GM12878 (cell line): ENCODE measurements at regions not wholly inside any gene's neighbourhood (a gene's known extent, or its start where the extent isn't known, plus 50 kb on each side); places are given as distances from the start of the nearest gene placed in this dataset.

Experiments
- ATAC-seq: fragments of 200-7000 bp; cut with Tn5 transposase; 3 replicates; pipeline ENCODE4 v1.9.1; 2020; ENCODE audit warnings: mild to moderate bottlenecking, moderate library complexity
- BruUV-seq: library from RNA; stranded (reverse); fragments of 400-500 nt; replicated peaks from 2 replicates; lab custom pipeline; 2021; lab: Mats Ljungman, UMichigan
- CTCF ChIA-PET: fragments of 300-600 bp; sonication (Branson Sonifier 250); formaldehyde crosslinking; extraction: SDS; loops from one replicate; lab custom pipeline; 2021; ENCODE audit warnings: inconsistent platforms; lab: Yijun Ruan, JAX
- POLR2A ChIA-PET: fragments of 350-600 bp; formaldehyde crosslinking; extraction: SDS; loops from one replicate; lab custom pipeline; 2021; ENCODE audit warnings: inconsistent platforms; lab: Charles Lee
- RAD21 ChIA-PET: fragments of 300-600 bp; sonication (Branson Sonifier 250); formaldehyde crosslinking; loops from one replicate; lab custom pipeline; 2023; ENCODE audit warnings: antibody characterized with exemption; ENCODE audit not compliant: unreplicated experiment; lab: Charles Lee
- SMC1A ChIA-PET: fragments of 300-600 bp; sonication (Branson Sonifier 250); formaldehyde crosslinking; loops from one replicate; lab custom pipeline; 2023; ENCODE audit not compliant: unreplicated experiment, uncharacterized antibody; lab: Charles Lee
- DNase-seq: peaks from one replicate; pipeline ENCODE4 v3.0.0-alpha.2; 2011; ENCODE audit warnings: low read depth, low spot score
- FAIRE-seq: peaks from 3 replicates; lab custom pipeline; 2011; peaks lifted over from hg19 to GRCh38; lab: Jason Lieb, UNC
- H2AFZ ChIP-seq: 2 replicates; pipeline ENCODE4 v1.6.0; 2011; ENCODE audit warnings: low read depth, low read length, control low read depth; ENCODE audit not compliant: control insufficient read depth
- H3K27ac ChIP-seq: 2 replicates; pipeline ENCODE4 v1.5.1; 2011; ENCODE audit warnings: control low read depth; ENCODE audit not compliant: control insufficient read depth, insufficient read depth
- H3K27me3 ChIP-seq, 2 experiments: replicated peaks in 1 of 2; 2 replicates each; pipeline versions ENCODE4 v1.6.0 to v1.6.1; 2011; ENCODE audit warnings: low read length in 1 of 2; ENCODE audit not compliant: control insufficient read depth in 2 of 2, insufficient read depth in 2 of 2
- H3K36me3 ChIP-seq, 2 experiments: 2 replicates each; pipeline ENCODE4 v1.5.1; 2011; ENCODE audit warnings: low read length in 1 of 2; ENCODE audit not compliant: control insufficient read depth in 2 of 2, insufficient read depth in 2 of 2
- H3K4me1 ChIP-seq: 2 replicates; pipeline ENCODE4 v1.6.1; 2011; ENCODE audit warnings: mild to moderate bottlenecking, low read length, moderate library complexity, mixed read lengths; ENCODE audit not compliant: control insufficient read depth, insufficient read depth
- H3K4me2 ChIP-seq: 2 replicates; pipeline ENCODE4 v1.6.0; 2011; ENCODE audit warnings: control low read depth; ENCODE audit not compliant: control insufficient read depth, insufficient read depth
- H3K4me3 ChIP-seq: fragments of 200-600 bp; sonication (generic); 2 replicates; pipeline ENCODE4 v1.5.1; 2016
- H3K79me2 ChIP-seq: 2 replicates; pipeline ENCODE4 v1.6.0; 2011; ENCODE audit warnings: low read length; ENCODE audit not compliant: control insufficient read depth, insufficient read depth
- H3K9ac ChIP-seq: 2 replicates; pipeline ENCODE4 v1.8.0; 2011; ENCODE audit warnings: low read length, control low read depth, mixed read lengths; ENCODE audit not compliant: control insufficient read depth, insufficient read depth
- H3K9me3 ChIP-seq: replicated peaks from 3 replicates; pipeline ENCODE4 v1.5.1; 2011; ENCODE audit warnings: mild to moderate bottlenecking, low read length; ENCODE audit not compliant: control insufficient read depth, insufficient read depth
- H4K20me1 ChIP-seq: 2 replicates; pipeline ENCODE4 v1.6.0; 2011; ENCODE audit not compliant: control insufficient read depth, insufficient read depth
- CHD4 ChIP-seq: fragments of 200-600 bp; sonication (generic); IDR thresholded peaks from 2 replicates; pipeline ENCODE4 v1.6.1; 2016; ENCODE audit warnings: mild to moderate bottlenecking
- PAX8 ChIP-seq: fragments of 450-650 bp; IDR thresholded peaks from 2 replicates; pipeline ENCODE4 v1.6.1; 2017; ENCODE audit warnings: mild to moderate bottlenecking, moderate library complexity
- TCF7 ChIP-seq: IDR thresholded peaks from 2 replicates; pipeline ENCODE4 v1.6.1; 2014; ENCODE audit warnings: antibody characterized with exemption, borderline replicate concordance
- ZNF217 ChIP-seq: fragments of 450-650 bp; IDR thresholded peaks from 2 replicates; pipeline ENCODE4 v1.6.1; 2017; ENCODE audit warnings: antibody characterized with exemption, mild to moderate bottlenecking
- WGBS: methylation state at CpG from one replicate; pipeline ENCODE4 v1.1.6; 2016; ENCODE audit warnings: low lambda C conversion rate; ENCODE audit not compliant: insufficient replicate concordance, insufficient coverage; ENCODE audit errors: missing lambda C conversion rate; 5-methylcytosine and 5-hydroxymethylcytosine counted together
- in situ Hi-C: fragments of 300-500 bp; cut with MboI; formaldehyde crosslinking; loops from 9 replicates; pipeline ENCODE4 v1.14.3; 2018; ENCODE audit warnings: mixed read lengths
- intact Hi-C: fragments of 100-400 bp; cut with micrococcal nuclease; formaldehyde crosslinking; loops from one replicate; pipeline ENCODE4 v1.14.2; 2022; ENCODE audit not compliant: unreplicated experiment
- TF ChIP-seq, protein P1 (sequence below): fragments of 450-650 bp; formaldehyde crosslinking; IDR thresholded peaks from 2 replicates; pipeline ENCODE4 v1.4.0; 2022; ENCODE audit warnings: mild to moderate bottlenecking, moderate library complexity
- TF ChIP-seq, protein P2 (sequence below): IDR thresholded peaks from 2 replicates; pipeline ENCODE4 v1.6.1; 2012; ENCODE audit warnings: low read depth, low read length, improper control_type of control experiment

DNA sequence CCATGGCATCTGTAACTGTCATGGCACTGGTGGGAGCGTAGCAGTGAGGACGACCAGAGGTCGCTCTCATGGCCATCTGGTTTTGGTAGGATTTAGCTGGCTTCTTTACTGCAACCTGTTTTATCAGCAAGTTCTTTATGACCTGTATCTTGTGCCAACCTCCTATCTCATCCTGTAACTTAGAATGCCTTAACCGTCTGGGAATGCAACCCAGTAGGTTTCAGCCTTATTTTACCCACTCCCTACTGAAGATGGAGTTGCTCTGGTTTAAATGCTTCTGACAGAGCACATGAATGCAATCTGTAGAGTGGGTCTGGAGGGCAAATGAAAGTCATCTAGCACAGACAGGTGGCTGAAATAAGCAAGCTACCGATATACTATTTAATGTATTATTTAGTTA is 55.3 kb upstream of the OPN4 start:
- Histone ChIP-seq H3K4me1 (no peaks in the 10 kb centered on the region; the same call in 1 of the 2 replicates), H2AFZ (no peak overlapping the region), H3K4me3 (no peak overlapping the region), H3K27ac (no peak overlapping the region), H3K27me3 (no peaks in the 10 kb centered on the region), H3K9ac (no peak overlapping the region), H3K79me2 (no peaks in the 10 kb centered on the region), H3K4me2 (no peak overlapping the region), H4K20me1 (no peaks in the 10 kb centered on the region), H3K9me3 (no peaks in the 10 kb centered on the region), H3K36me3 (no peaks in the 10 kb centered on the region)
- FAIRE-seq (no peak), ATAC-seq (no peak), DNase-seq (no peak)
- in situ Hi-C loops (no loop called here), intact Hi-C loops (no loop called here)
- ChIA-PET RAD21 (no interaction called here), POLR2A (no interaction called here), CTCF (no interaction called here), SMC1A (no interaction called here)
- TF ChIP-seq, protein P1, sequence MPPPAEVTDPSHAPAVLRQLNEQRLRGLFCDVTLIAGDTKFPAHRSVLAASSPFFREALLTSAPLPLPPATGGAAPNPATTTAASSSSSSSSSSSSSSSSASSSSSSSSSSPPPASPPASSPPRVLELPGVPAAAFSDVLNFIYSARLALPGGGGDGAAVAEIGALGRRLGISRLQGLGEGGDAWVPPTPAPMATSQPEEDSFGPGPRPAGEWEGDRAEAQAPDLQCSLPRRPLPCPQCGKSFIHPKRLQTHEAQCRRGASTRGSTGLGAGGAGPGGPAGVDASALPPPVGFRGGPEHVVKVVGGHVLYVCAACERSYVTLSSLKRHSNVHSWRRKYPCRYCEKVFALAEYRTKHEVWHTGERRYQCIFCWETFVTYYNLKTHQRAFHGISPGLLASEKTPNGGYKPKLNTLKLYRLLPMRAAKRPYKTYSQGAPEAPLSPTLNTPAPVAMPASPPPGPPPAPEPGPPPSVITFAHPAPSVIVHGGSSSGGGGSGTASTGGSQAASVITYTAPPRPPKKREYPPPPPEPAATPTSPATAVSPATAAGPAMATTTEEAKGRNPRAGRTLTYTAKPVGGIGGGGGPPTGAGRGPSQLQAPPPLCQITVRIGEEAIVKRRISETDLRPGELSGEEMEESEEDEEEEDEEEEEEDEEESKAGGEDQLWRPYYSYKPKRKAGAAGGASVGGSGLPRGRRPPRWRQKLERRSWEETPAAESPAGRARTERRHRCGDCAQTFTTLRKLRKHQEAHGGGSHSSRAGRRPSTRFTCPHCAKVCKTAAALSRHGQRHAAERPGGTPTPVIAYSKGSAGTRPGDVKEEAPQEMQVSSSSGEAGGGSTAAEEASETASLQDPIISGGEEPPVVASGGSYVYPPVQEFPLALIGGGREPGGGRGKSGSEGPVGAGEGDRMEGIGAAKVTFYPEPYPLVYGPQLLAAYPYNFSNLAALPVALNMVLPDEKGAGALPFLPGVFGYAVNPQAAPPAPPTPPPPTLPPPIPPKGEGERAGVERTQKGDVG: no peak
- no peak for TF ChIP-seq PAX8
- TF ChIP-seq, protein P2, sequence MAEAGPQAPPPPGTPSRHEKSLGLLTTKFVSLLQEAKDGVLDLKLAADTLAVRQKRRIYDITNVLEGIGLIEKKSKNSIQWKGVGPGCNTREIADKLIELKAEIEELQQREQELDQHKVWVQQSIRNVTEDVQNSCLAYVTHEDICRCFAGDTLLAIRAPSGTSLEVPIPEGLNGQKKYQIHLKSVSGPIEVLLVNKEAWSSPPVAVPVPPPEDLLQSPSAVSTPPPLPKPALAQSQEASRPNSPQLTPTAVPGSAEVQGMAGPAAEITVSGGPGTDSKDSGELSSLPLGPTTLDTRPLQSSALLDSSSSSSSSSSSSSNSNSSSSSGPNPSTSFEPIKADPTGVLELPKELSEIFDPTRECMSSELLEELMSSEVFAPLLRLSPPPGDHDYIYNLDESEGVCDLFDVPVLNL: no peak
- no peak for TF ChIP-seq ZNF217
- TF ChIP-seq TCF7: no peak
- TF ChIP-seq CHD4: no peak
- no TSS peak for BruUV-seq
- WGBS: 62% methylated on average over 5 of the region's 5 CpGs
